AG09319 (cell line): ENCODE measurements at regions not wholly inside any gene's neighbourhood (a gene's known extent, or its start where the extent isn't known, plus 50 kb on each side); places are given as distances from the start of the nearest gene placed in this dataset.
"Not testable (repeated sequence)": the region's sequence is repeated elsewhere in the genome, so short reads cannot be mapped to it uniquely, and the experiment has no call there.

ENCODE experiments used
- DNase-seq: peaks from one replicate; pipeline ENCODE4 v3.0.0-alpha.2; 2010; ENCODE audit warnings: low read depth; ENCODE audit errors: extremely low read depth
- TF ChIP-seq, protein P1 (sequence below): IDR thresholded peaks from 2 replicates; pipeline ENCODE4 v1.5.1; 2011; ENCODE audit warnings: low read depth, mild to moderate bottlenecking, inconsistent platforms, low read length, moderate library complexity

DNA sequence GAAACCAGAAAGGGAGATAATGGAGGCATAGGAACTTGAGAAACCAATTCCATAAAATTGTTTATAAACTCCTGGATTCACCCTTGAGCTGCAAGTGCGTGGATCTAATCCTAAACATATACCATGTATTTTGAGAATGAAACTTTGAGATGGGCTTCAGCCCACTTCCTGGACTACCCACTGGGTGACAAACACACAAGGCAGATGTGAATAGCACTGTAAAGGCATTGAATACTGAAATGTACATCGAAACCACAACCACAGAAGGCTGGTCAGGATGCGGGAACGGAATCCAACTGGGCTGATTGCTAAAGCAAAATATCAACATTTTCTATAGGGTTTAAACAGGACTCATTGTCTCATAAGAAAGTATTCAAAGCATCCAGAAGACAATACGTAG, 228.5 kb upstream of the ZEB2 start:
- TF ChIP-seq, protein P1, sequence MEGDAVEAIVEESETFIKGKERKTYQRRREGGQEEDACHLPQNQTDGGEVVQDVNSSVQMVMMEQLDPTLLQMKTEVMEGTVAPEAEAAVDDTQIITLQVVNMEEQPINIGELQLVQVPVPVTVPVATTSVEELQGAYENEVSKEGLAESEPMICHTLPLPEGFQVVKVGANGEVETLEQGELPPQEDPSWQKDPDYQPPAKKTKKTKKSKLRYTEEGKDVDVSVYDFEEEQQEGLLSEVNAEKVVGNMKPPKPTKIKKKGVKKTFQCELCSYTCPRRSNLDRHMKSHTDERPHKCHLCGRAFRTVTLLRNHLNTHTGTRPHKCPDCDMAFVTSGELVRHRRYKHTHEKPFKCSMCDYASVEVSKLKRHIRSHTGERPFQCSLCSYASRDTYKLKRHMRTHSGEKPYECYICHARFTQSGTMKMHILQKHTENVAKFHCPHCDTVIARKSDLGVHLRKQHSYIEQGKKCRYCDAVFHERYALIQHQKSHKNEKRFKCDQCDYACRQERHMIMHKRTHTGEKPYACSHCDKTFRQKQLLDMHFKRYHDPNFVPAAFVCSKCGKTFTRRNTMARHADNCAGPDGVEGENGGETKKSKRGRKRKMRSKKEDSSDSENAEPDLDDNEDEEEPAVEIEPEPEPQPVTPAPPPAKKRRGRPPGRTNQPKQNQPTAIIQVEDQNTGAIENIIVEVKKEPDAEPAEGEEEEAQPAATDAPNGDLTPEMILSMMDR, result no peak
- DNase-seq, result no peak

DNA sequence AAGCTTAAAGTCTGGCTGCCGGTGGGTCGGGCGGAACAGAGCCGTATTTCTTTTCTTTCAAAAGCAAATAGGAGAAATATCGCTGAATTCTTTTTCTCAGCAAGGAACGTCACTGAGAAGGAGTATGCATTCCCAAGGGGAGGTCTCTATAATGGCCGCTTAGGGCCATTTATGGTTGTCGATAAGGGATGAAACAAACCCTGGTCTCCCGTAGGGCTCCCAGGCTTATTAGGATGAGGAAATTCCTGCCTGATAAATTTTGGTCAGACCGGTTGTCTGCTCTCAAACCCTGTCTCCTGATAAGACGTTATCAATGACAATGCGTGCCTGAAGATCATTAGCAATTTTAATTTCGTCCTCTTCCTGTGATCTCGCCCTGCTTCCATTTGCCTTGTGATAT, 227.7 kb upstream of the ZEB2 start:
- TF ChIP-seq, protein P1, result no peak
- no peak for DNase-seq

DNA sequence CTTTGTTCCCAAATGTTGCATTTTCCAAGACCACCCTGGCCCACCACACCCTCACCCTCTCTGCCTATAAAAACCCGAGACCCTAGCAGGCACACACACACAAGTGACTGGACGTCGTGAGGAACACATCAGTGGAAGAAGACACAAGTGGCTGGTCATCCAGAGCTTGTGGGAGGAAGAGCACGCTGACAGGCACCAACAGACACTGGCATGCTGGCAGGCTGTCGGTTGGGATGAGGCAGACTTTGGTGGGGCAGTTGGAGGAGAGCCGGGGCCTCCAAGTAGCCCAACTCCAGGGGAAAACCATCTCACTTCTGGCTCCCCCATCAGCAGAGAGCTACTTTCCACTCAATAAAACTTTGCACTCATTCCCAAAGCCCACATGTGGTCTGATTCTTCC, 225.5 kb upstream of the ZEB2 start:
- DNase-seq, result no peak
- TF ChIP-seq, protein P1, result no peak

DNA sequence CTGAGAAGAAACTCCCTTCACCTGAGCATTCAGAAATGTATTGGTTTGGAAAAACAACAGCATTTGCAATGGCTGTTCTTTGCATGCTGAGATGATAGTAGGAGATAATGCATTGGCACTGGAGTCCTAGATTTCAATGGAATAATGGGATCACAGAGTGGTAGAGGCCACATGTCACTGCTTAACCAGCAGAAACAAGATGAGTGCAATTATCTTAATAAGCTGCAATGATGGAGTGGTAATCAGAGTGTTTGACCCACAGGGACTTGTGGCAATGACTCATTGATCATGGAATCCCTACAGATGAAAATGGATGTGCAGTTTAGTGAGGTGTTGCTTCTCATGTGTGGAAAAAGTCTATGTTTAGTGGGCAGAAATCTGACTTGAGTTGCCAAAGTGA, 218.8 kb upstream of the ZEB2 start:
- TF ChIP-seq, protein P1, result no peak
- DNase-seq, result no peak

DNA sequence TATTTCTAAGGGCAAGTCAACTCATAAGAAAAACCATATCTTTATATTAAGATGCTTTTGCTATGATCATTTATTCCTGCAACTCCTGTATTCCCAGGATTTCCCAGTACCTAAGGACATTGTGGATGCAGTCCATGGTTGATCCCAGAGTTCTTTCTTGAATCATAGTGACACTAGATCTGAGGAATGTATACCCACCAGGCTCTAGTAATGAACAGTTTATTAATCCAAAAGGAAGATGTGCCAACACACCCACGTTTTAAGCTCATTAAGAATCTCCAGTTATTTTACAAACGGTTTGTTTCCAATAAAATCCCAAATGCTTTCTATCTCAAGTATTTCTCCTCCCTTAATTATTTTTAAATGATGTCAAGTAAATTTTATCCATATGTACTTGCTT, 210.8 kb upstream of the ZEB2 start:
- DNase-seq, result no peak
- TF ChIP-seq, protein P1, result no peak

DNA sequence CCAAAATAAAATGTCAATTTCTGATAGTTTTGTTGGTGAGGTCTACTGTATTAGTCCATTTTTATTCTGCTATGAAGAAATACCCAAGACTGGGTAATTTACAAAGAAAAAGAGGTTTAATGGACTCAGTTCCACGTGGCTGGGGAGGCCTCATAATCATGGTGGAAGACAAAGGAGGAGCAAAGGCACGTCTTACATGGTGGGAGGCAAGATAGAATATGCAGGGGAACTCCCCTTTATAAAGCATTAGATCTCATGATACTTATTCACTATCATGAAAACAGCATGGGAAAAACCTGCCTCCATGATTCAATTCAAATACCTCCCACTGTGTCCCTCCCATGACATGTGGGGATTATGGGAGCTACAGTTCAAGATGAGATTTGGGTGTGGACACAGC, 204.5 kb upstream of the ZEB2 start:
- not testable (repeated sequence) for DNase-seq

DNA sequence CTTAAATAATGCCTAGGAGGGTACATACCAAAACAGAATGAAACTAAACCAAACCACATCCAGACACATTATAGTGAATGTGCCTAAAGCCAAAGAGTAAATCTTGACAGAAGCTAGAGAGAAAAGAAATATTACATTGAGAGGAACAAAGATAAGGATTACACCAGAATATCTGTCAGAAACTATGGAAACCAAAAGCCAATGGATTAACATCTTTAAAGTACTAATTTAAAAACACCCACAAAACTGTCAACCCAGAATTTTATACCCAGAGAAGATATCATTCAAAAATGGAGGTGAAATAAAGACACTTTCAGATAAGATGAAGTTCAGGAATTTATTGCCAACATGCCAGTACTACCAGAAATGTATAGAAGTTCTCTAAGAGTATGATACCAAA, 198.5 kb upstream of the ZEB2 start:
- TF ChIP-seq, protein P1, result no peak

DNA sequence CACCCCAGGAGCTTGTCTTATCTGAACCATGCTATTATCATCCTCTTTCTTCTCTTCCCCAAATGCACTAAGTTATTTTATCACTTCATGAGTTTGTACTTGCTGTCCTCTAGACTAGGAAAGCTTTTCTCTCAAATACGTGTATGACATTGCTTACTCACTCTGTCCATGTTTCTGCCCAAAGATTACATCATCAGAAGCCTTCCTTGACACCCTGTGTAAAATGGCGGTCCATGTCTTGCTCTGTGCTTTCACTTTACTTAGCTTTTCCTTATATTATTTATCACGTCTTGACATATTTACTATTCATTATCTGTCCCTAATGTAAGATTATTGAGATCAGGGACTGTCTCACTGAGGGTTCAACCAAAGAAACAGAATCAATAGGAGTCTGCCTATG, 196.1 kb upstream of the ZEB2 start:
- DNase-seq, result no peak
- TF ChIP-seq, protein P1, result no peak

More for the DNA sequence above, 198.5 kb upstream of the ZEB2 start:
- DNase-seq, result no peak
